ENCODE measurements at regions not wholly inside any gene's neighbourhood (a gene's known extent, or its start where the extent isn't known, plus 50 kb on each side); places are given as distances from the start of the nearest gene placed in this dataset.

- Histone ChIP-seq H3K36me3 (ENCODE audit: control insufficient read depth in 2 of 2, insufficient read depth in 2 of 2, low read length in 2 of 2) (no peaks in the 10 kb centered on the region), H3K9me3 (ENCODE audit: control insufficient read depth in 2 of 2, low read length in 2 of 2) (no peaks in the 10 kb centered on the region), H3K9ac (ENCODE audit: low read length in 2 of 2) (no peak overlapping the region), H3K4me1 (ENCODE audit: control insufficient read depth, insufficient read depth, low read length) (no peaks in the 10 kb centered on the region), H3K4me3 (ENCODE audit: low read length in 2 of 2) (no peak overlapping the region), H3K27me3 (ENCODE audit: control insufficient read depth in 1 of 2, insufficient read depth in 2 of 2, low read length in 2 of 2) (peaks cover 0 to 2% of the 10 kb centered on the region in 2 donors), H3K27ac (ENCODE audit: low read length) (no peak overlapping the region)
Measured at GRCh38 chr12:111067498-111067897, 147.1 kb upstream of the MYL2 start.

- Histone ChIP-seq H3K27ac (ENCODE audit: low read length) (no peak overlapping the region), H3K9ac (ENCODE audit: low read length in 2 of 2) (no peak overlapping the region), H3K27me3 (ENCODE audit: control insufficient read depth in 1 of 2, insufficient read depth in 2 of 2, low read length in 2 of 2) (no peaks in the 10 kb centered on the region), H3K4me3 (ENCODE audit: low read length in 2 of 2) (no peak overlapping the region), H3K36me3 (ENCODE audit: control insufficient read depth in 2 of 2, insufficient read depth in 2 of 2, low read length in 2 of 2) (no peaks in the 10 kb centered on the region), H3K4me1 (ENCODE audit: control insufficient read depth, insufficient read depth, low read length) (no peaks in the 10 kb centered on the region), H3K9me3 (ENCODE audit: control insufficient read depth in 2 of 2, low read length in 2 of 2) (no peaks in the 10 kb centered on the region)
Measured at GRCh38 chr12:111066744-111067437, 146.5 kb upstream of the MYL2 start.

GRCh38 chr12:111064982-111065381, 144.6 kb upstream of the MYL2 start:
- Histone ChIP-seq H3K36me3 (ENCODE audit: control insufficient read depth in 2 of 2, insufficient read depth in 2 of 2, low read length in 2 of 2) (no peaks in the 10 kb centered on the region), H3K9ac (ENCODE audit: low read length in 2 of 2) (no peak overlapping the region), H3K27ac (ENCODE audit: low read length) (no peak overlapping the region), H3K9me3 (ENCODE audit: control insufficient read depth in 2 of 2, low read length in 2 of 2) (no peaks in the 10 kb centered on the region), H3K4me1 (ENCODE audit: control insufficient read depth, insufficient read depth, low read length) (no peaks in the 10 kb centered on the region), H3K4me3 (ENCODE audit: low read length in 2 of 2) (no peak overlapping the region), H3K27me3 (ENCODE audit: control insufficient read depth in 1 of 2, insufficient read depth in 2 of 2, low read length in 2 of 2) (no peaks in the 10 kb centered on the region)

- Histone ChIP-seq H3K4me1 (ENCODE audit: control insufficient read depth, insufficient read depth, low read length) (no peaks in the 10 kb centered on the region), H3K27ac (ENCODE audit: low read length) (no peak overlapping the region), H3K4me3 (ENCODE audit: low read length in 2 of 2) (no peak overlapping the region), H3K27me3 (ENCODE audit: control insufficient read depth in 1 of 2, insufficient read depth in 2 of 2, low read length in 2 of 2) (no peaks in the 10 kb centered on the region), H3K36me3 (ENCODE audit: control insufficient read depth in 2 of 2, insufficient read depth in 2 of 2, low read length in 2 of 2) (no peaks in the 10 kb centered on the region), H3K9ac (ENCODE audit: low read length in 2 of 2) (no peak overlapping the region), H3K9me3 (ENCODE audit: control insufficient read depth in 2 of 2, low read length in 2 of 2) (no peaks in the 10 kb centered on the region)
Measured at GRCh38 chr12:111064154-111064553, 143.8 kb upstream of the MYL2 start.

DNA sequence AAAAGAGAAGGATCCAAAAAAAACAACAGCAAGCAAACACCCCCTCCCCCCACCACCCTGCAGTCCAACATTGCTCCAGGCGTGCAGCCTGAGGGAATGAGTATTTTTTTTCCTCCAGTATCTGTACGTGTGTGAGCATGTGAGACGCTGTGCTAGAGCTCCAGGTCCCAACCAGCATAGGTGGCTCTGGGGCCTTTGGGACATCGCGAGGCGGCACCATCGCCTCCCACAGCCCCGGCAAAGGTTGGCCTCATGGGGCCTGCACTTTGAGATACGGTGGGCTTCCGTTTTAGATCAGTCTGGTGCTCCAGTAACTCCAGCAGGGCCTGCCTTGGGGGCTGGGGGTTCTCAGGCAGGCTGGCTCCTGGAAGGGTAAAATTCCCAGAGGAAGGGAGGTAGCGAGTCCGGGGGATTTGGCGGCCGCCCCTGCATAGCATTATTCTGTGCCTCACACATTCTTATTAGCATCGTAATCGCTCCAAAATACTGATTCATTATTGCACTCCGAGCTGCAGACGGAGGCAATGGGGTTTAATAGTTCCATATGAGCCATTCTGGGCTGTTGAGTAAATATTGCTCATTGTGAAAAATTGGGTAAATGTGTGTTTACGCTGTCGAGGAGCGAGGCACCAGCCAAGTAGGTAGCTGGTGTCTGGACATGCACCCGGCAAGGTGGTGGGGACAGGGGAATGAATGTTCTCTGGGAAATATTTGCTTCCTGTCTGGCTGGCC, 143.1 kb upstream of the MYL2 start:
- no peak overlapping the region for H3K4me3 ChIP-seq (ENCODE audit: low read length in 2 of 2)
- H3K27me3 ChIP-seq (ENCODE audit: control insufficient read depth in 1 of 2, insufficient read depth in 2 of 2, low read length in 2 of 2): no peaks in the 10 kb centered on the region
- no peaks in the 10 kb centered on the region for H3K9me3 ChIP-seq (ENCODE audit: control insufficient read depth in 2 of 2, low read length in 2 of 2)
- H3K27ac ChIP-seq (ENCODE audit: low read length): no peak overlapping the region
- H3K9ac ChIP-seq (ENCODE audit: low read length in 2 of 2): no peak overlapping the region
- H3K4me1 ChIP-seq (ENCODE audit: control insufficient read depth, insufficient read depth, low read length): no peaks in the 10 kb centered on the region
- H3K36me3 ChIP-seq (ENCODE audit: control insufficient read depth in 2 of 2, insufficient read depth in 2 of 2, low read length in 2 of 2): no peaks in the 10 kb centered on the region

GRCh38 chr12:111057701-111058425, 137.5 kb upstream of the MYL2 start:
- Histone ChIP-seq H3K4me3 (ENCODE audit: low read length in 2 of 2) (no peak overlapping the region), H3K36me3 (ENCODE audit: control insufficient read depth in 2 of 2, insufficient read depth in 2 of 2, low read length in 2 of 2) (no peaks in the 10 kb centered on the region), H3K9me3 (ENCODE audit: control insufficient read depth in 2 of 2, low read length in 2 of 2) (no peaks in the 10 kb centered on the region), H3K9ac (ENCODE audit: low read length in 2 of 2) (no peak overlapping the region), H3K27ac (ENCODE audit: low read length) (no peak overlapping the region), H3K4me1 (ENCODE audit: control insufficient read depth, insufficient read depth, low read length) (no peaks in the 10 kb centered on the region), H3K27me3 (ENCODE audit: control insufficient read depth in 1 of 2, insufficient read depth in 2 of 2, low read length in 2 of 2) (peaks cover 0 to 2% of the 10 kb centered on the region in 2 donors)

DNA sequence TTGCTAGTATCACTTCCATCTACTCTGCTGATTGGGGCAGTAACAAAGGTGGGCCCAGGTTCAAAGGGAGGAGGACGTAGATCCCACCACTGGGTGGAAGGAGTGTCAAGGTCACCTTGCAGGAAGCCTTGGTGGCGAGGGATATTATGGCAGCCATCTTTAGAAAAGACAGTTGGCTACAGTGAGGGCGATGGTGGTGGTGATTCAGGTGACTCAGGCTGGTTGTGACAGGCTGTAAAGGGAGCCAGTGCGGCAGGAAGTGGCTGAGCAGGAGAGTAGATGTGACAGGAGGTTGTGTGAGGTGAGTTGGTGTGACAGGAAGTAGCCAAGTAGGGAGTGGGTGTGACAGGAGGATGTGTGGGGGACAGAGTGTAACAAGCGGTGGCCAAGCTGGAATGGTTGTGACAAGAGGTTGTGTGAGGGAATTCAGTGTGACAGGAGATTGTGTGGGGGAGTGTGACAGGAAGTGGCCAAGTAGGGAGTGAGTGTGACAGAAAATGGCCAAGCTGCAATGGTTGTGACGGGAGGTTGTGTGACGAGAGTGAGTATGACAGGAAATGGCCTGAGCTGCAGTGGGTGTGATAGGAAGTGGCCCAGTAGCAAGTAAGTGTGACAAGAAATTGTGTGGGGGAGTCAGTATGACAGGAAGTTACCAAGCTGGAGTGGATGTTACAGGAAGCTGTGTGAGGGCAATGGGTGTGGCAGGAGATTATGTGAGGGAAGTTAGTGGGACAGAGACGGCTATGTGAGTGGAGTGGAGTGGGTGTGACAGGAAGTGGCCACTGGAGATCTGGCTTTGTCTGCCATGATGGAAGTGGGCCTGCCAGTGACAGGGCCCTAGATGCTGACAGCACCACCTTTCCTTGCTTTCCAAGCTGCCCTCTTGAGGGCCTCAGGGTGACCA, 136.5 kb upstream of the MYL2 start:
- H3K4me3 ChIP-seq (ENCODE audit: low read length in 2 of 2): no peak overlapping the region
- H3K27ac ChIP-seq (ENCODE audit: low read length): no peak overlapping the region
- H3K9me3 ChIP-seq (ENCODE audit: control insufficient read depth in 2 of 2, low read length in 2 of 2): no peaks in the 10 kb centered on the region
- H3K27me3 ChIP-seq (ENCODE audit: control insufficient read depth in 1 of 2, insufficient read depth in 2 of 2, low read length in 2 of 2): peaks cover 0 to 2% of the 10 kb centered on the region in 2 donors
- H3K4me1 ChIP-seq (ENCODE audit: control insufficient read depth, insufficient read depth, low read length): no peaks in the 10 kb centered on the region
- no peaks in the 10 kb centered on the region for H3K36me3 ChIP-seq (ENCODE audit: control insufficient read depth in 2 of 2, insufficient read depth in 2 of 2, low read length in 2 of 2)
- H3K9ac ChIP-seq (ENCODE audit: low read length in 2 of 2): no peak overlapping the region

DNA sequence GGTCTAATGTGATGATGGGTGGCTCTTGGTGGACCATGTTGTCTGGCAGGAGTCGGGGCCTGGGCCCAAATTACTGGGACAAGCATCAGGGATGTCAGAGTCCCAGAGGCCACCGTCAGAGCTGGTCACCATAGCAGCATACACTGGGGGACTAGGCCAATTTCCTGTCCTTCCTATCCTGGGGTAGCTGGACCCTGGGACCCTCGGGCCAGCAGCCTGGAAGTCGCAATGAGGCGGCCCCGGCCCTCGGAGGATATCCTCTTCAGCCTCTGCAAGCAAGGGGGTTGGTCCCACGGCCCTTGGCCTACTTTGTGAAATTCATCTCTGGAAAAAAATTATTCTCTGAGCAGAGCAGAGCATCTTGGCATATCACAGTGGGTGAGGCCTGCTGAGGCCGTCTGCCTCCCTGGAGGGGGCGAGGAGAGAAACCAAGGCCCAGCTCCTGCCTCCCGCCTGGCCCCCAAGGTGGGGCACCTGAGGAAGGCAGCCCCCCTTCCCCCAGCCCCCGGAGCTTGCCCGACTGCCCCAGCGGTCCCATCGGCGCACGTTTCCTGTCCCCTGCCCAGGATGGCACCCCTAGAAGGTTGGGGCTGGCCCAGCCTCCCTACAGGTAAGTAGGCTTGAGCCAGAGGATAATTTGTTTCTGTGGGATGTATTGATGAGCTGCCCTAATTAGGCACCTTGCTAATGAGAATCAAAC, 135.0 kb upstream of the MYL2 start:
- Histone ChIP-seq H3K9me3 (ENCODE audit: control insufficient read depth in 2 of 2, low read length in 2 of 2) (peaks cover 0 to 2% of the 10 kb centered on the region in 2 donors), H3K27ac (ENCODE audit: low read length) (no peak overlapping the region), H3K9ac (ENCODE audit: low read length in 2 of 2) (no peak overlapping the region), H3K27me3 (ENCODE audit: control insufficient read depth in 1 of 2, insufficient read depth in 2 of 2, low read length in 2 of 2) (peaks cover 0 to 2% of the 10 kb centered on the region in 2 donors), H3K4me3 (ENCODE audit: low read length in 2 of 2) (no peak overlapping the region), H3K4me1 (ENCODE audit: control insufficient read depth, insufficient read depth, low read length) (no peaks in the 10 kb centered on the region), H3K36me3 (ENCODE audit: control insufficient read depth in 2 of 2, insufficient read depth in 2 of 2, low read length in 2 of 2) (no peaks in the 10 kb centered on the region)

DNA sequence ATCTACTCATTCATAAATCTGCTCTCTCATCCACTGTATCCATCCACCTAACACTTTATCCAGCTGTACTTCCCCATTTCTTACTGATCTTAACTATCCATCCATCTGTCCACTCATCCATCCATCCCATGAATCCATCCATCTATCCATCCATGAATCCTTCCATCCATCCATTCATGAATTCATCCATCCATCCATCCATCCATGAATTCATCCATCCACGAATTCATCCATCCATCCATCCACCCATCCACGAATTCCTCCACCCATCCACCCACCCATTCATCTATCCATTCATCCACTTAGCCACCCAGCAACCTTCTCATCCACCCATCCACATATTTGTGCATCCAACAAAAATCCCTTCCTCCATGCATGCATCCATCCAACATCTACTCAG, 128.6 kb upstream of the MYL2 start:
- Histone ChIP-seq H3K9me3 (ENCODE audit: control insufficient read depth in 2 of 2, low read length in 2 of 2) (peaks cover 4 to 5% of the 10 kb centered on the region in 2 donors), H3K36me3 (ENCODE audit: control insufficient read depth in 2 of 2, insufficient read depth in 2 of 2, low read length in 2 of 2) (no peaks in the 10 kb centered on the region), H3K9ac (ENCODE audit: low read length in 2 of 2) (no peak overlapping the region), H3K4me1 (ENCODE audit: control insufficient read depth, insufficient read depth, low read length) (no peaks in the 10 kb centered on the region), H3K4me3 (ENCODE audit: low read length in 2 of 2) (no peak overlapping the region), H3K27me3 (ENCODE audit: control insufficient read depth in 1 of 2, insufficient read depth in 2 of 2, low read length in 2 of 2) (peaks cover 3 to 15% of the 10 kb centered on the region in 2 donors), H3K27ac (ENCODE audit: low read length) (no peak overlapping the region)

DNA sequence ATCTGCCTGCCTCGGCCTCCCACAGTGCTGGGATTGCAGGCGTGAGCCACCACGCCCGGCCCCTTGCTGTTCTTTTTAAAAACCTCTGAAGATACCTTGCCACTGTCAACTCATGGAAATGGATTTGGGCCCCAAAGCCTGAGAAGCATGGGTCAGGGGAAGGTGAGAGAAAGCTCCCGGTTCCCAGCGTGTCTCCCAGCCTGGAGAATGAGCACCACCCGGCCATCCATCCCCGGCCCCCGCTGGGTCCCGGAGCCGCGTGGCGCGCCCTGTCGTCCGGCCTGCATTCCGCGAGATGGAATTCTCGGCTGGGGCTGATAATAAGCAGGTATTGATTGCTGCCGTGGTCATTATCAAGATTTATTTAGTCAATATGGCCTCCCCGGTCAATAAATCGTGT, 126.5 kb upstream of the MYL2 start:
- H3K4me3 ChIP-seq (ENCODE audit: low read length in 2 of 2): no peak overlapping the region
- no peaks in the 10 kb centered on the region for H3K4me1 ChIP-seq (ENCODE audit: control insufficient read depth, insufficient read depth, low read length)
- peaks cover 3 to 15% of the 10 kb centered on the region in 2 donors for H3K27me3 ChIP-seq (ENCODE audit: control insufficient read depth in 1 of 2, insufficient read depth in 2 of 2, low read length in 2 of 2)
- H3K9me3 ChIP-seq (ENCODE audit: control insufficient read depth in 2 of 2, low read length in 2 of 2): peaks cover 4 to 5% of the 10 kb centered on the region in 2 donors
- no peaks in the 10 kb centered on the region for H3K36me3 ChIP-seq (ENCODE audit: control insufficient read depth in 2 of 2, insufficient read depth in 2 of 2, low read length in 2 of 2)
- no peak overlapping the region for H3K27ac ChIP-seq (ENCODE audit: low read length)
- no peak overlapping the region for H3K9ac ChIP-seq (ENCODE audit: low read length in 2 of 2)
